Prostate gland (tissue), 2 donors: ENCODE measurements at regions not wholly inside any gene's neighbourhood (a gene's known extent, or its start where the extent isn't known, plus 50 kb on each side); places are given as distances from the start of the nearest gene placed in this dataset.

Source experiments
- DNase-seq: peaks from one replicate; pipeline ENCODE4 v3.0.0-alpha.2; 2019; ENCODE audit warnings: low spot score
- H3K27ac ChIP-seq, 2 donors: fragments of 200-600 bp; sonication (generic); 2 replicates each; pipeline ENCODE4 v1.5.1; 2017 to 2019
- H3K27me3 ChIP-seq: fragments of 200-600 bp; sonication (generic); replicated peaks from 2 replicates; pipeline ENCODE4 v1.5.1; 2019; ENCODE audit not compliant: insufficient read depth
- H3K36me3 ChIP-seq, 2 donors: fragments of 200-600 bp; sonication (generic); 1 replicate in 1 of 2; 2 replicates in 1 of 2; pipeline versions ENCODE4 v1.5.1 to v1.8.1; 2017 to 2019
- H3K4me1 ChIP-seq: fragments of 200-600 bp; sonication (generic); replicated peaks from 2 replicates; pipeline ENCODE4 v1.5.1; 2019
- H3K4me3 ChIP-seq, 2 donors: fragments of 200-600 bp; sonication (generic); 2 replicates each; pipeline ENCODE4 v1.5.1; 2017 to 2019
- H3K9me3 ChIP-seq: fragments of 200-600 bp; sonication (generic); 2 replicates; pipeline ENCODE4 v1.5.1; 2017
- CTCF ChIP-seq, 4 experiments: fragments of 200-600 bp in 2 of 4; fragments of 450-650 bp in 2 of 4; sonication (generic) in 2 of 4; IDR thresholded peaks; 1 replicate in 3 of 4; 2 replicates in 1 of 4; pipeline ENCODE4 v1.5.1; 2016 to 2019; ENCODE audit warnings: antibody characterized with exemption in 4 of 4, mild to moderate bottlenecking in 2 of 4, moderate library complexity in 2 of 4
- POLR2A ChIP-seq: fragments of 450-650 bp; IDR thresholded peaks from one replicate; pipeline ENCODE4 v1.6.1; 2016; ENCODE audit warnings: antibody characterized with exemption, mild to moderate bottlenecking
- POLR2AphosphoS5 ChIP-seq: sonication (generic); formaldehyde crosslinking; IDR thresholded peaks from one replicate; pipeline ENCODE4 v1.6.1; 2017; ENCODE audit warnings: antibody characterized with exemption
- whole genome bisulfite sequencing: methylation state at CpG from one replicate; pipeline ENCODE4 v1.1.5; 2018; 5-methylcytosine and 5-hydroxymethylcytosine counted together
- intact Hi-C: fragments of 100-400 bp; cut with DNase I; formaldehyde crosslinking; loops from one replicate; pipeline ENCODE4 v1.14.2; 2022

- Histone ChIP-seq H3K9me3 (no peaks in the 10 kb centered on the region), H3K27me3 (no peaks in the 10 kb centered on the region), H3K36me3 (no peaks in the 10 kb centered on the region), H3K4me1 (no peaks in the 10 kb centered on the region), H3K27ac (no peak overlapping the region), H3K4me3 (no peak overlapping the region)
- 69% methylated on average over 3 of the region's 3 CpGs for WGBS
- intact Hi-C loops: no loop called here
- DNase-seq: no peak
- TF ChIP-seq POLR2A: no peak
- no peak for TF ChIP-seq CTCF (IDR thresholded peaks at IDR 0.05)
Measured at GRCh38 chr4:174406383-174406782, 115.9 kb downstream of the HPGD start.

GRCh38 chr4:174405923-174406322 lies 116.4 kb downstream of the HPGD start:
- DNase-seq: no peak
- Histone ChIP-seq H3K27ac (no peak overlapping the region), H3K4me1 (no peaks in the 10 kb centered on the region), H3K27me3 (no peaks in the 10 kb centered on the region), H3K36me3 (no peaks in the 10 kb centered on the region), H3K4me3 (no peak overlapping the region), H3K9me3 (no peaks in the 10 kb centered on the region)
- no peak for TF ChIP-seq POLR2A
- no peak for TF ChIP-seq POLR2AphosphoS5
- WGBS: 70% methylated on average over 3 of the region's 3 CpGs
- intact Hi-C loops: no loop called here

- Histone ChIP-seq H3K4me3 (no peak overlapping the region), H3K27ac (no peak overlapping the region), H3K4me1 (no peaks in the 10 kb centered on the region), H3K27me3 (no peaks in the 10 kb centered on the region), H3K9me3 (no peaks in the 10 kb centered on the region), H3K36me3 (no peaks in the 10 kb centered on the region)
- intact Hi-C loops: no loop called here
- TF ChIP-seq POLR2A (no peak), CTCF (IDR thresholded peaks at IDR 0.05) (no peak), POLR2AphosphoS5 (no peak)
- whole genome bisulfite sequencing: 82% methylated on average over 1 of the region's 1 CpG
- DNase-seq: no peak
Measured at GRCh38 chr4:174404677-174405076, 117.6 kb downstream of the HPGD start.

GRCh38 chr4:174403177-174403543 lies 119.1 kb downstream of the HPGD start:
- Histone ChIP-seq H3K36me3 (no peaks in the 10 kb centered on the region), H3K27ac (no peak overlapping the region), H3K27me3 (no peaks in the 10 kb centered on the region), H3K4me3 (no peak overlapping the region), H3K4me1 (no peaks in the 10 kb centered on the region), H3K9me3 (no peaks in the 10 kb centered on the region)
- WGBS: 74% methylated on average over 6 of the region's 6 CpGs
- DNase-seq: no peak
- intact Hi-C loops: no loop called here
- TF ChIP-seq POLR2A (no peak), POLR2AphosphoS5 (no peak), CTCF (IDR thresholded peaks at IDR 0.05) (no peak)

- Histone ChIP-seq H3K36me3 (no peaks in the 10 kb centered on the region), H3K9me3 (no peaks in the 10 kb centered on the region), H3K27ac (no peak overlapping the region), H3K4me1 (no peaks in the 10 kb centered on the region), H3K27me3 (no peaks in the 10 kb centered on the region), H3K4me3 (no peak overlapping the region)
- no peak for DNase-seq
- TF ChIP-seq POLR2AphosphoS5 (no peak), CTCF (IDR thresholded peaks at IDR 0.05) (no peak), POLR2A (no peak)
- 68% methylated on average over 3 of the region's 3 CpGs for WGBS
- intact Hi-C loops: no loop called here
Measured at GRCh38 chr4:174402470-174403176, 118.9 kb downstream of the CEP44 start.
